T-helper 1 cell treated with Interleukin-12 subunit alpha and Interleukin-12 subunit beta and Interleukin-4 antibody, amounts not matched to agents 30 μg/mL and 1 μg/mL, for 36 hours (primary cell): ENCODE measurements at regions not wholly inside any gene's neighbourhood (a gene's known extent, or its start where the extent isn't known, plus 50 kb on each side); places are given as distances from the start of the nearest gene placed in this dataset.

Source experiments
- H3K27ac Mint-ChIP-seq: one replicate; pipeline ENCODE4 v1.8.0; 2021; ENCODE audit warnings: mild to moderate bottlenecking, mixed read lengths
- H3K27me3 Mint-ChIP-seq: one replicate; pipeline ENCODE4 v1.8.0; 2021; ENCODE audit warnings: low read depth, mixed read lengths
- H3K36me3 Mint-ChIP-seq: one replicate; pipeline ENCODE4 v1.8.0; 2021; ENCODE audit warnings: low read depth, mixed read lengths
- H3K4me1 Mint-ChIP-seq: one replicate; pipeline ENCODE4 v1.8.0; 2021; ENCODE audit warnings: low read depth, mixed read lengths
- H3K4me3 Mint-ChIP-seq: one replicate; pipeline ENCODE4 v1.8.0; 2021; ENCODE audit warnings: mild to moderate bottlenecking, moderate library complexity, mixed read lengths
- H3K9me3 Mint-ChIP-seq: one replicate; pipeline ENCODE4 v1.8.0; 2021; ENCODE audit warnings: mixed read lengths

DNA sequence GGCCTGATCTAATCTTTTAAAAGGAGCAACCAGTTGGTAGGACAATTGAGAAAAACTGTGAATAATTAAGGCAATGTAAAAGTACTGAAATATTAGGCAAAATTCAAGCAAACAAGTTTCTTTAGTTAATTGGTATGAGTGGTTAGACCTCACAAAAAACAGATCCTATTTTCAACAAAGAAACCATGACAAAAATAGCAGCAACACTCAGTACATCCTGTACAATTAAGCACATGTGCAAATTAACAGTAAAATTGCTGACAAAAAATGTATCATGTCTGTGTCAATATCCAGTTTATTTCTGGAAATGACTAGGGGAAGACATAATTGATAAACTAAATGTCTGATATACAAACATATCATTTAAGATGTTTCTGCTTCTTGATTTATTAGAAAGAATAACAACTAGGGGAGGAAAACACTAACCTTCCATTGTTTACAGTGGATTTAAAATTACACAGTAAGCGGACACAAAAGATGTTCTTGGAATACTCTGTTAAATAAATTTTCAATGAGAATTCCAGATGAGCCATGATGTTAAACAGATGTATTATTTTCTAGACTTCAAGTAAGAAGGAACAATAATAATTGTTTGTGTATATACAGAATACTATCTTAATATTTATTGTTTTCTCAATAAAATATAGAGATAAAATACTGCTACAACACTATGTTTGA is 638.9 kb downstream of the SPRY1 start:
- Mint-ChIP-seq H3K27ac (no peak overlapping the region), H3K9me3 (no peaks in the 10 kb centered on the region), H3K4me1 (no peaks in the 10 kb centered on the region), H3K27me3 (no peaks in the 10 kb centered on the region), H3K36me3 (no peaks in the 10 kb centered on the region), H3K4me3 (no peak overlapping the region)

DNA sequence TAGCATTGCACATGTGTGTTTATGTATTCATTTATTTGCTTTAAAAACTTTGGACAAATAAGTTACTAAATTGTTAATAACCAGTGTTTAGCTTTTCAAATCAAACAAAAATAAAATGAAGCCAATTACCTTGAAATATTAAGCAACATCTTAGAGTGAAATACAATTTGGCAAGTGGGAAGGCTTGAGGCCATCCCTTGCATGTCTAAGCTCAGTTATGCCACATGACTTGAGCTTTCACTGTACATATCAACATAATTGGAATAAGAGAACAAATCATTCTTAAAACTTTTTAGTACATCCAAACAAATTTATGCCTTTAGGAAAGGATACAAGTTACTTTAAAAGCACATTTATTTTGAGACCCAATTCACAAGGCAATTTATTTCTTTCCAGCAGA is 640.6 kb downstream of the SPRY1 start:
- Mint-ChIP-seq H3K27ac (no peak overlapping the region), H3K36me3 (no peaks in the 10 kb centered on the region)

DNA sequence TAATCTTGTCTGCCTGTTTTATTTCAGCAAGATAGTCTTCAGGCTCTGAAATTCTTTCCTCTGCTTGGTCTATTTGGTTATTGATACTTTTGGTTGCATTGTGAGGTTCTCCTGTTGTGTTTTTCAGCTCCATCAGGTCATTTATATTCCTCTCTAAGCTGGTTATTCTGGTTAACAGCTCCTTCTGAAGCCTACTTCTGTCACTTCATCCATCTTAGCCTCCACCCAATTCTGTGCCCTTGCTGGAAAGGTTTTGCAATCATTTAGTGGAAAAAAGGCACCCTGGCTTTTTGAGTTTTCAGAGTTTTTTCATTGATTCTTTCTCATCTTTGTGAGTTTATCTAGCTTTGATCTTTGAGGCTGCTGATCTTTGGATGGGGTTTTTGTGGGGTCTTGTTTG is 647.7 kb downstream of the SPRY1 start:
- H3K9me3 Mint-ChIP-seq, result no peaks in the 10 kb centered on the region
- no peaks in the 10 kb centered on the region for H3K36me3 Mint-ChIP-seq
- H3K4me1 Mint-ChIP-seq, result no peaks in the 10 kb centered on the region
- H3K27me3 Mint-ChIP-seq, result peaks cover 4% of the 10 kb centered on the region
- no peak overlapping the region for H3K27ac Mint-ChIP-seq
- H3K4me3 Mint-ChIP-seq, result no peak overlapping the region

More for the DNA sequence above, 640.6 kb downstream of the SPRY1 start:
- no peak overlapping the region for H3K4me3 Mint-ChIP-seq
- no peaks in the 10 kb centered on the region for H3K4me1 Mint-ChIP-seq
- H3K9me3 Mint-ChIP-seq, result no peaks in the 10 kb centered on the region
- H3K27me3 Mint-ChIP-seq, result no peaks in the 10 kb centered on the region

DNA sequence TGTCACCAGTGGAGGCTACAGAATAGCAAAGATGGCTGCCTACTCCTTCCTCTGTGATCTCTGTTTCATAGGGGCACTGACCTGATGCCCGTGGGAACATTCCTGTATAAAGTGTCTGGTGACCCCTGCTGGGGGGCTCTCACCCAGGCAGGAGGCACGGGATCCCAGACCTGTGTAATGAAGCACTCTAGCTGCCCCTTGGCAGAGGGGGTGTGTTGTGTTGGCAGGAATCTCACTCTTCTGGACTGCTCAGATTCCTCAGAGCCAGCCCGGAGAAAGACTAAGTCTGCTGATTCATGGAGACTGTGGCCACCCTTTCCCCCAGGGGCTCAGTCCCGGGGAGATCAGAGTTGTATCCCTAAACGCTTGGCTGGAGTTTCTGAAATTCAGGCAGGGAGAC is 648.3 kb downstream of the SPRY1 start:
- Mint-ChIP-seq H3K4me1 (no peaks in the 10 kb centered on the region), H3K9me3 (no peaks in the 10 kb centered on the region), H3K36me3 (no peaks in the 10 kb centered on the region), H3K27ac (no peak overlapping the region), H3K27me3 (peaks cover 4% of the 10 kb centered on the region), H3K4me3 (no peak overlapping the region)

DNA sequence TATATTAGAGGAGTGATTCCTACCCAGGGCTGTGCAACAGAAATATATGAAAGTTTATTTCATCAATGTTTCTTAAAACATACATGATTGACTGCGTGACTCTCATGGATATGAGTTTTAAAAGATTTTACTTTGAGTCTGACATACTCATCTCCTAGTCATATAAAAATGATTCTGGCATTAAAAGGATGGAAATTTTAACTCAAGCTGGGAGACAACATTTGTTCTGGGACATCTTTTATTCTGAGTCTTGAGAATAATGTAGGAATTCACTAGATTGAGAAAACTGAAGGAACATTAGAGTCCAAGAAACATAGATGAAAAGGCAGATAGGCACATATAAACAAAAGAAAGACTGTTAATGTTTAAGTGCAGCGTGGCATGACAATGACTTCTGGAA is 649.6 kb downstream of the SPRY1 start:
- Mint-ChIP-seq H3K27ac (no peak overlapping the region), H3K27me3 (peaks cover 4% of the 10 kb centered on the region), H3K36me3 (no peaks in the 10 kb centered on the region), H3K4me3 (no peak overlapping the region), H3K9me3 (no peaks in the 10 kb centered on the region), H3K4me1 (no peaks in the 10 kb centered on the region)

DNA sequence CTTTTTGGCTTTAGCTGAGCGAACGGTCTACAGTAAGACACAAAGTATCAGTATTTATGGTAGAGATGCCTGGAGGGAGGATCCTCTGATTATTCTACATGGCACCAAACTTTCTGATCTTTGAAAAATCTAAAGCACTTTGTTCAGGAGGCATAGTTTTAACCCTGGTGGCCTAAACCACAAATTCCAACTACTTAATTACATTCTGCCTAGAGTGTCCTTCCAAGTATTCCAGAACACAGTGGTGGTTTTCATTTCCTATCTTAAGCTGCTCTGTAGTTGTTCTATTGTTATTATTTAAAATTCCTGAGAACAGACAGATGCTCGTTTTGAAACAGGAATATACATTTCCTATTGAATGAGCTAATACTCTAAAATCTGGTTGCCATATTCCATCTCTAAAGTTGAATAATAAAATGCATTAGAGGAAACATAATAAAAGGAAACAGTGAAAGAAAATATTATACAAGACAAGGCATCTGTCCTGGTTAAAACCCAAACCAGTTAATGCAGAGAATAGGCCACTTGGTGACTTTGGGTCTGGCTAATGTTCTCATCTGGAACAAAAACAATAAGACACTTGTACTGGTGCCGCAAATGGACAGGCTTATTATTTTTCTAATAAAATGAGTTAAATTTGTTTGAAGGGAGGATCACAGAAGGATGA is 657.4 kb downstream of the SPRY1 start:
- no peaks in the 10 kb centered on the region for H3K36me3 Mint-ChIP-seq
- H3K27ac Mint-ChIP-seq, result no peak overlapping the region

DNA sequence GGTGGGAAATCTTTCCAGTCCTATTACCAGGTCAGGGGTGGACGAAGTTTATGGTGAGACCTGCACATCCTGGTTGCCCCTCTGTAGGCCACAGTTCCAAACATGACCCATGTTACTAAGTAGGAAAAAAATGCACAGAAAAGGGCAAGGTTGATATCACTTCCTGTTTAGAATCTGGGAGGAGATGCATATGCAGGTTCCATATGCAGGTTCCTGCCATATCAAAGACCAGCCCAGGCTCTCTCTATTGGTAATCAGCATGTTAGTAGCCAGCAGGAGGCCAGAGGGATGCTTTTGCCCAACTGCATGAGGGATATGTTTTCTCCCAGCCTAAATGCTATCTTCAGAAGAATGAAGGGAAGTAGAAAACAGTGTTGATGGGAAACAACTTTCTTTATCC is 657.2 kb downstream of the ANKRD50 start:
- H3K36me3 Mint-ChIP-seq, result no peaks in the 10 kb centered on the region
- H3K4me3 Mint-ChIP-seq, result no peak overlapping the region
- no peaks in the 10 kb centered on the region for H3K9me3 Mint-ChIP-seq
- H3K4me1 Mint-ChIP-seq, result no peaks in the 10 kb centered on the region
- no peaks in the 10 kb centered on the region for H3K27me3 Mint-ChIP-seq
- no peak overlapping the region for H3K27ac Mint-ChIP-seq

More for the DNA sequence above, 657.4 kb downstream of the SPRY1 start:
- Mint-ChIP-seq H3K4me1 (no peaks in the 10 kb centered on the region), H3K4me3 (no peak overlapping the region), H3K27me3 (no peaks in the 10 kb centered on the region), H3K9me3 (no peaks in the 10 kb centered on the region)

DNA sequence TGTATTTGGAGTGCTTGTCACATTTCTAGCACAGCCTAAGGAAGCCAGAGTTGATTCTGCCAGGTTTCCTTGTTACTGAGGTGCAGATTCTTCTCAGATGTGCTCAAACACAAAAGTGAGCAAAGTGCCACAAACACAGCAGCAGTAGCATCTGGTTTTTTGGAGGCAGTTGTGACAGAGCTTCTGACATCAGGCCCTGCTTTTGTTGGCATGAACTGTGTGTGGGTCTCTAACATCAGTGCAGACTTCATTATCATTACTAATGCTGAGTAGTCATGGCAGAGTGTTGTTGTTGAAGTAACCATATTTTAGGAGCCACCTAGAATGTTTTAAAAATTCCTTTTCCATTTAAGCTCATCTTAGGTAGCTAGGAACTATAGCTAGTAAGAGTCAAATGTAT is 656.6 kb downstream of the ANKRD50 start:
- H3K9me3 Mint-ChIP-seq, result no peaks in the 10 kb centered on the region
- no peaks in the 10 kb centered on the region for H3K36me3 Mint-ChIP-seq
- H3K4me3 Mint-ChIP-seq, result no peak overlapping the region

DNA sequence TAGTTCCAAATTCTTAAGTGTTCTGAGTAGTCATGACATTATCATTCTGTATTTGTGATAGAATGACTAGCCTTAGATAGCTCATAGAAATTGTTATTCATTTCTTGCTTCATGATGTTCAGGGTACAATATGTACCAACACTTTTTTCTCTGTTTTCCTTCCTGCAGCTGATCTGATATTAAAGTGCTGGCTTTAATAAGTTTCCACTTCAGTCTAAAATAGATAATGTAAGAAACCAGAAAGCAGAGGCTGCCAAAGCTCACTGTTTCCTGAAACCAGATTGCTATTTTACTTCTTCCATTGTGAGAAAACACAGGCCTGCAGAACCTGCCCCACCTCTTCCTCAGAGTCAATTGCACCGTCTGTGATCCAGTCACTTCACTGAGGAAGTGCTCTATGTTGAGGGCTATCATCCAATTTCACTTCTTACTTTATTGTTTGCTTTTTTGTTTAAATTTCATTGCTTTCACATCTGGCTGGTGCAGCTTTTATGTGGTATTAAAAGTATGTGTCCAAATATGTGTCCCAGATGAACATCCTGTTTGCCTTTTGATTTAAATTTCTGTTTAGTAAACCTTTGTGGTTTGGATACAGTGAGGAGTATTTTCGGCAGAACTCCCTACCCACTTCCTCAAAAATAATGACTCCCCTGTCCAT is 652.1 kb downstream of the ANKRD50 start:
- H3K4me3 Mint-ChIP-seq, result no peak overlapping the region
- H3K27ac Mint-ChIP-seq, result no peak overlapping the region

More for the DNA sequence above, 656.6 kb downstream of the ANKRD50 start:
- H3K4me1 Mint-ChIP-seq, result no peaks in the 10 kb centered on the region
- no peaks in the 10 kb centered on the region for H3K27me3 Mint-ChIP-seq
- H3K27ac Mint-ChIP-seq, result no peak overlapping the region

DNA sequence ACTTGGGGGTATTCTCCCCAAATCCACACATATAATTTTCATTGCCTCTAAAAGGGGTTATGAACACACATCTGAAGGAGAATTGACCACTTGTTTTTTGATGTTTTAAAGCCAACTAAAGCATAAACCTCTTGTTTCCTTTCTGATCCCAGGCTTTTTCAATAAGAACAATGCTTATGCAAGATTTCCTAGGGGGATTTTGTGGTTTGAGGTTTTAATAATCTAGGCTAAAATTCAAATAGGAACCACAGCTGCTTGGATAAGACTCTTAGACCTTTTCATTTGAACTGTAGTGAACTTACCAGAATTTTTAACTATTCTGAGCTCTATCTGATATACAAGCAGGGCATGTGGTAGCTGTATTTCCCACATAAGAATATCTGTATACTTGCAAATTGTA is 651.1 kb downstream of the ANKRD50 start:
- Mint-ChIP-seq H3K4me1 (no peaks in the 10 kb centered on the region), H3K9me3 (no peaks in the 10 kb centered on the region), H3K4me3 (no peak overlapping the region), H3K36me3 (no peaks in the 10 kb centered on the region), H3K27me3 (no peaks in the 10 kb centered on the region), H3K27ac (no peak overlapping the region)

More for the DNA sequence above, 652.1 kb downstream of the ANKRD50 start:
- Mint-ChIP-seq H3K36me3 (no peaks in the 10 kb centered on the region), H3K4me1 (no peaks in the 10 kb centered on the region), H3K9me3 (no peaks in the 10 kb centered on the region), H3K27me3 (no peaks in the 10 kb centered on the region)

DNA sequence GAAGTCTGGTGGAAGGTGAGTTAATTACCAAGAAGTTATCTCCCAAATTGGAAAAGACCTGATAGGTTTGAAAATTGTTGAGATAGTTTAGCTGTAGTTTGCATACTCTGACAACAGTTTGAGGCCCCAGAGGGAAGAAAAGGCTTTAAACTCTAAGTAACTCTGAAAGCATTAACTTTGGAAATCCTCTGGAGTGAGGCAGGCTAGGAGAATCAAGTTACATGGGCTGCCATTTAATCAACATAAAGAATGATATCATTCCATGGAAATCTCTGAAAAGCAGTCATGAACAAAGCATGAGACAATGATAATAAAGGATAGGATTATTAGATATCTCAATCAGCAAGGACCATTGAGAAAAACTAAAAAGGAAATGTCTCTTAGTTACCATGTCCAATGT is 647.1 kb downstream of the ANKRD50 start:
- Mint-ChIP-seq H3K4me1 (no peaks in the 10 kb centered on the region), H3K9me3 (peaks cover 15% of the 10 kb centered on the region), H3K27me3 (no peaks in the 10 kb centered on the region), H3K36me3 (peaks cover 1% of the 10 kb centered on the region), H3K27ac (no peak overlapping the region), H3K4me3 (no peak overlapping the region)

DNA sequence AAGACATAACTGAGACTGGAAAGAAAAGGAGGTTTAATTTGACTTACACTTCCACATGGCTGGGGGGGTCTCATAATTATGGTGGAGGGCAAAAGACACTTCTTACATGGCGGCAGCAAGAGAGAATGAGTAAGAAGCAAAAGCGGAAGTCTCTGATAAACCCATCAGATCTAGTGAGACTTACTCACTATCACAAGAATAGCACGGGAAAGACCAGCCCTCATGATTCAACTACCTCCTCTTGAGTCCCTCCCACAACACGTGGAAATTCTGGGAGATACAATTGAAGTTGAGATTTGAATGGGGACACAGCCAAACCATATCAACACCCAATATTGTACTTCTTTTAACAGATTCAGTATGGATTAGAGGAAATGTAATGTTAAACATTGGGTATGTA is 646.6 kb downstream of the ANKRD50 start:
- no peaks in the 10 kb centered on the region for H3K27me3 Mint-ChIP-seq
- no peaks in the 10 kb centered on the region for H3K4me1 Mint-ChIP-seq
- peaks cover 20% of the 10 kb centered on the region for H3K9me3 Mint-ChIP-seq
- H3K27ac Mint-ChIP-seq, result no peak overlapping the region
- H3K36me3 Mint-ChIP-seq, result peaks cover 1% of the 10 kb centered on the region
- no peak overlapping the region for H3K4me3 Mint-ChIP-seq

DNA sequence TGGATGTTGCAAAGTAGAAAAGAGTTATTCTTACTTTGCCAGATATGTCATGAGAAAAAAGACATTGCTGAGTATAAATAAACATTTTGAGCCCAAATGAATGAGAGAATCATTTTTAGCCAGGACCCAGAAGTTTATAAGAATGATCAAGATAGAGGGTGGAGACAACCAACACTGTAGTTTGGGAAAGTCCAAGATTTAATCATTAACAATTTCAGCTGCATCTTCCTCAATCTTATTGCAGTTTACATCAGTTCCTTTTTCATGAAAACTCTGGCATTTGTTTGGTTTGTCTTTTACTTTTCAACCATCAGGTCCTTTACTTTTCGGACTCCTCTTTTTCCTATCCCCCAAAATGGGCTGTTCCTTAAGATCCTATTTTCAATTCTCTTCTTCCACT is 645.9 kb downstream of the ANKRD50 start:
- Mint-ChIP-seq H3K9me3 (peaks cover 27% of the 10 kb centered on the region), H3K27ac (no peak overlapping the region), H3K36me3 (peaks cover 1% of the 10 kb centered on the region), H3K27me3 (no peaks in the 10 kb centered on the region), H3K4me1 (no peaks in the 10 kb centered on the region), H3K4me3 (no peak overlapping the region)

DNA sequence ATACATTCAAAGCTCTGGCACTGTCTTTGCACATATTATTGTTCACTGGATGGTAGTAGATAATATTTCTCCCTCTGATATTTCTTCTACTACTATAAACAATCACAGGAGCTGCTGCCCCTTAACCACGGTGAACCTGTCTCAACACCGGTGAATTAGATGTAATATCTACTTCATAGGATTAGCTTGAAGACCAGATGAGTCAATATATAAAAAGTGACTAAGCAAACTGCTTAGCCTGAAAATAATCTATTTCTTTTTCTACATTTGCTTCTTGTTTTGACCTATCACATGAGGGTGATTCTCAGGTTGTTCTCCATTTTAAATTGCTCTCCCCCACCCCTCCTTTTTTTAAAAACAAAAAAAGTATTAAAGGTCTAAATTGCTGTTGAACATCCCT is 645.5 kb downstream of the ANKRD50 start:
- Mint-ChIP-seq H3K27ac (no peak overlapping the region), H3K36me3 (peaks cover 1% of the 10 kb centered on the region), H3K9me3 (peaks cover 30% of the 10 kb centered on the region), H3K4me3 (no peak overlapping the region), H3K4me1 (no peaks in the 10 kb centered on the region), H3K27me3 (no peaks in the 10 kb centered on the region)
